ENCODE measurements at regions not wholly inside any gene's neighbourhood (a gene's known extent, or its start where the extent isn't known, plus 50 kb on each side); places are given as distances from the start of the nearest gene placed in this dataset.

GRCh38 chr13:86933676-86934075 lies 737.5 kb upstream of the SLITRK5 start:
- DNase-seq (ENCODE audit: low read depth in 2 of 2): no peak

- DNase-seq (ENCODE audit: low read depth in 2 of 2): no peak
These were observed 733.9 kb upstream of the SLITRK5 start for GRCh38 chr13:86937316-86937715.

GRCh38 chr13:86945584-86945983 lies 725.6 kb upstream of the SLITRK5 start:
- DNase-seq (ENCODE audit: low read depth in 2 of 2): no peak

- no peak for DNase-seq (ENCODE audit: low read depth in 2 of 2)
These were observed 724.4 kb upstream of the SLITRK5 start for GRCh38 chr13:86946734-86947133.

GRCh38 chr13:86954341-86954740 lies 716.8 kb upstream of the SLITRK5 start:
- no peak for DNase-seq (ENCODE audit: low read depth in 2 of 2)

GRCh38 chr13:86960876-86961275 lies 710.3 kb upstream of the SLITRK5 start:
- no peak for DNase-seq (ENCODE audit: low read depth in 2 of 2)

- DNase-seq (ENCODE audit: low read depth in 2 of 2): no peak
These were observed 696.7 kb upstream of the SLITRK5 start for GRCh38 chr13:86974251-86974994.

- no peak for DNase-seq (ENCODE audit: low read depth in 2 of 2)
These were observed 696.2 kb upstream of the SLITRK5 start for GRCh38 chr13:86974995-86975328.

GRCh38 chr13:86976521-86977324 lies 694.4 kb upstream of the SLITRK5 start:
- no peak for DNase-seq (ENCODE audit: low read depth in 2 of 2)

- DNase-seq (ENCODE audit: low read depth in 2 of 2): no peak
These were observed 684.7 kb upstream of the SLITRK5 start for GRCh38 chr13:86986448-86986847.

- no peak for DNase-seq (ENCODE audit: low read depth in 2 of 2)
These were observed 678.9 kb upstream of the SLITRK5 start for GRCh38 chr13:86992251-86992650.

GRCh38 chr13:87003265-87003664 lies 667.9 kb upstream of the SLITRK5 start:
- DNase-seq (ENCODE audit: low read depth in 2 of 2): no peak

GRCh38 chr13:87005511-87005910 lies 665.7 kb upstream of the SLITRK5 start:
- DNase-seq (ENCODE audit: low read depth in 2 of 2): no peak

- no peak for DNase-seq (ENCODE audit: low read depth in 2 of 2)
These were observed 635.6 kb upstream of the SLITRK5 start for GRCh38 chr13:87035526-87035925.

- no peak for DNase-seq (ENCODE audit: low read depth in 2 of 2)
These were observed 628.2 kb upstream of the SLITRK5 start for GRCh38 chr13:87042946-87043345.

- no peak for DNase-seq (ENCODE audit: low read depth in 2 of 2)
These were observed 618.4 kb upstream of the SLITRK5 start for GRCh38 chr13:87052731-87053130.

- DNase-seq (ENCODE audit: low read depth in 2 of 2): no peak
These were observed 613.2 kb upstream of the SLITRK5 start for GRCh38 chr13:87057807-87058520.

GRCh38 chr13:87058786-87059329 lies 612.3 kb upstream of the SLITRK5 start:
- no peak for DNase-seq (ENCODE audit: low read depth in 2 of 2)

- DNase-seq (ENCODE audit: low read depth in 2 of 2): no peak
These were observed 592.0 kb upstream of the SLITRK5 start for GRCh38 chr13:87078947-87079795.

GRCh38 chr13:87080100-87080779 lies 590.9 kb upstream of the SLITRK5 start:
- no peak for DNase-seq (ENCODE audit: low read depth in 2 of 2)

- DNase-seq (ENCODE audit: low read depth in 2 of 2): no peak
These were observed 587.0 kb upstream of the SLITRK5 start for GRCh38 chr13:87084192-87084591.

Measured in lung microvascular endothelial cell (primary cell).